ENCODE measurements at regions not wholly inside any gene's neighbourhood (a gene's known extent, or its start where the extent isn't known, plus 50 kb on each side); places are given as distances from the start of the nearest gene placed in this dataset.

DNA sequence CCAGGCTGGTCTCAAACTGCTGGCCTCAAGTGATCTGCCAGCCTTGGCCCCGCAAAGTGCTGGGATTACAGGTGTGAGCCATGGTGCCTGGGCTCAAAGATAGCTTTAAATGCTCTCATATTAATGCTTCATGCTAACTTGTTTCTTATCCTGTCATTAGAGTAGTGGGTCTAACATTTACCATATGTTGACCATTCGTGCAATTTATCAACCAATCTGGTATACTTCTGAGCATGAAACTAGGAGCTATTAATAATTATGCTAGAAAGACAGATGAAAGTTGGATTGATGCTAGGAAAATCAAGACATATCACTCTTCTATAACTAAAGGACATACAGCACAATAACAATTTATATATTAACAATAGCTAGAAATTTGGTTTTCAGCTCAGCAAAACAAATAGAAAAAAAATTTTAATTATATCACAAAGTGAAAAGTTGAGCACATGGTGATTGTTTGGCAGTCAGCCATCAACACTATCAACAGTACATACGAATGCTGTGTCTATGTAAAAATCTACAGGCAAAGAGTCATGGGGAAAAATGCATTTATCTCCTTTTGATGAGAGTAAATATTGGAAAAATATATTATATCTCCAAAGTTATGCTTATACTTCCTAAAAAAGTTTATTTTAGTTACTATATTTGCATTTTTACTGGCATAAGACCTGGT is 112.1 kb upstream of the ABCB5 start:
- no peak for DNase-seq (ENCODE audit: low read depth)
- Histone ChIP-seq H3K27me3 (ENCODE audit: control insufficient read depth, insufficient read depth, low read length) (no peaks in the 10 kb centered on the region), H3K36me3 (ENCODE audit: control insufficient read depth, insufficient read depth, low read length) (no peaks in the 10 kb centered on the region), H3K4me3 (ENCODE audit: low read depth, low read length) (no peak overlapping the region)
- TF ChIP-seq, protein P1, sequence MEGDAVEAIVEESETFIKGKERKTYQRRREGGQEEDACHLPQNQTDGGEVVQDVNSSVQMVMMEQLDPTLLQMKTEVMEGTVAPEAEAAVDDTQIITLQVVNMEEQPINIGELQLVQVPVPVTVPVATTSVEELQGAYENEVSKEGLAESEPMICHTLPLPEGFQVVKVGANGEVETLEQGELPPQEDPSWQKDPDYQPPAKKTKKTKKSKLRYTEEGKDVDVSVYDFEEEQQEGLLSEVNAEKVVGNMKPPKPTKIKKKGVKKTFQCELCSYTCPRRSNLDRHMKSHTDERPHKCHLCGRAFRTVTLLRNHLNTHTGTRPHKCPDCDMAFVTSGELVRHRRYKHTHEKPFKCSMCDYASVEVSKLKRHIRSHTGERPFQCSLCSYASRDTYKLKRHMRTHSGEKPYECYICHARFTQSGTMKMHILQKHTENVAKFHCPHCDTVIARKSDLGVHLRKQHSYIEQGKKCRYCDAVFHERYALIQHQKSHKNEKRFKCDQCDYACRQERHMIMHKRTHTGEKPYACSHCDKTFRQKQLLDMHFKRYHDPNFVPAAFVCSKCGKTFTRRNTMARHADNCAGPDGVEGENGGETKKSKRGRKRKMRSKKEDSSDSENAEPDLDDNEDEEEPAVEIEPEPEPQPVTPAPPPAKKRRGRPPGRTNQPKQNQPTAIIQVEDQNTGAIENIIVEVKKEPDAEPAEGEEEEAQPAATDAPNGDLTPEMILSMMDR (IDR thresholded peaks at IDR 0.05; ENCODE audit: insufficient read depth, low read length, poor library complexity, severe bottlenecking) = no peak

DNA sequence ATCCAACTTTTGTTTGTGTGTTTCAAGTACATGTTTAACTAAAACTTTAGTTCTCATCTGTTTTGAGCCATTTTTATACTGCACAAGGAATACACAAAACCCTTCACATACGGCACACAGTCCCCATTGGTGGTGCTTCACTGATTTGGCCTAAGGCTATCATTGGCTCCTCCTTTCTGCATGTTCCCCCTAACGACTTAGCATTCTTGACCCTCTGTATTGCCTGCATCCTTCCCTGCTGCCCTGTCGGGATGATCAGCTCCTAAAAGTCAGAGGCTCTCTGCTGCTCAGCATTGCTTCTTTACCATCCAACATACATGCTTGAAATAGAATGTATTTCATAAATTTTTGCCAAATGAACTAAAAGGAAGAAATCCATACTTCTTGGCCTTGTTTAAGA is 111.4 kb upstream of the ABCB5 start:
- TF ChIP-seq, protein P1 (IDR thresholded peaks at IDR 0.05; ENCODE audit: insufficient read depth, low read length, poor library complexity, severe bottlenecking) = no peak
- H3K4me3 ChIP-seq (ENCODE audit: low read depth, low read length) = no peak overlapping the region
- DNase-seq (ENCODE audit: low read depth) = no peak

DNA sequence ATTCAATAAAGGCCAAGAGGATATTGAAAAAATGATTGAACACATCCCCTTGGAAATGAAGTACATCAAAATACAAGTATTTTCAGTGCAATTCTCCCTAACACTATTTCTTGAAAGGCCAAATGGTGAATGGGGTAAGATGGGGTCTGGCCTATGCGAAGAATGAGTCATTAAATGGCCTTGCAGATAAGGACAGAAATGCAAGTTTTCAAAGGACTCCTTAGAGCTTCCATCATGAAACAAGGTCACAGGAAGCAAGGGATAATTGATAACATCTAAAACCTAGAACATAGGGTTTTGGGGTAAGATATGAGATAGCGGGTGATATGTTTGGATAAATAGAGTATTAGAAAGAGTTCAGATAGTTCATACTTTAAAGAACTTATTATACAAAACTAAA is 109.3 kb upstream of the ABCB5 start:
- DNase-seq (ENCODE audit: low read depth) = no peak
- Histone ChIP-seq H3K36me3 (ENCODE audit: control insufficient read depth, insufficient read depth, low read length) (no peaks in the 10 kb centered on the region), H3K4me3 (ENCODE audit: low read depth, low read length) (no peak overlapping the region), H3K27me3 (ENCODE audit: control insufficient read depth, insufficient read depth, low read length) (no peaks in the 10 kb centered on the region)
- TF ChIP-seq, protein P1 (IDR thresholded peaks at IDR 0.05; ENCODE audit: insufficient read depth, low read length, poor library complexity, severe bottlenecking) = no peak

More for the DNA sequence above, 111.4 kb upstream of the ABCB5 start:
- Histone ChIP-seq H3K27me3 (ENCODE audit: control insufficient read depth, insufficient read depth, low read length) (no peaks in the 10 kb centered on the region), H3K36me3 (ENCODE audit: control insufficient read depth, insufficient read depth, low read length) (no peaks in the 10 kb centered on the region)

DNA sequence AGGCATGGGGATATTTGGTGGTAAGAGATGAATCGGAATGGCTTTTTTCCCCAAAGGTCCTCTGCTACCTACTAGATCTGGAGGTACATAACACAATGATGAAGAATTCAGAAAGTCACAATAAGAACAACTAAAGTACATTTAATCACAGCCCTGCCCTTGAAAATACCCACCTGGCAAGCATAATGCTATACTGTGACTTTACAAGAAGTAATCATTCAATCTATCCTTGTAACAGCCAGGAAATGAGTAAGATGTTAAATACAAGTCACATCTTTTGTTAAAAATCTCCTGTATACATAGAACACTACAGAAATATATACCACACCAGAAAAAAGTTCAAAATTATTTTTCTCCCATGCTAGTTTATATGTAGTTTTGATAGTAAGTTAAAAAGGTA is 108.3 kb upstream of the ABCB5 start:
- no peak for DNase-seq (ENCODE audit: low read depth)
- TF ChIP-seq, protein P1 (IDR thresholded peaks at IDR 0.05; ENCODE audit: insufficient read depth, low read length, poor library complexity, severe bottlenecking) = no peak

DNA sequence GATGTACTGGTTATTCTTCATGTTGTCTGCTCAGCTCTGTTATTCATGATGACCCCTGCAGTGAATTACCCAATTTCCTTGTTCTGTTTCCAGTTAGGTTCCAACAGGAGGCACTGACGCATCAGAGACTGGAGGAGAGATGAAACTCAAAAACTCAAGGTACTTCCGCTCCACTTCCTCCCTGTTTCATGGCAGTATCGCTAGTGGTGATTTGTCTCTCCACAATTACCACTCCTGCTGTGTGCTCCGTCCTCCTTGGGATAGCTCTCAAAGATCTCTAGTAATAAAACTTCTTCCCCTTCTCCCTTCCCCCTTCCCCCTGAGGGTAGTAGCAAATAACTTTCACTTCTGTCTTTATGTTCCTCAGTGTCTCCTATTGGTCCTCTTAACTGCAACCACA is 107.4 kb upstream of the ABCB5 start:
- DNase-seq (ENCODE audit: low read depth) = no peak
- Histone ChIP-seq H3K27me3 (ENCODE audit: control insufficient read depth, insufficient read depth, low read length) (no peaks in the 10 kb centered on the region), H3K36me3 (ENCODE audit: control insufficient read depth, insufficient read depth, low read length) (no peaks in the 10 kb centered on the region), H3K4me3 (ENCODE audit: low read depth, low read length) (no peak overlapping the region)
- TF ChIP-seq, protein P1 (IDR thresholded peaks at IDR 0.05; ENCODE audit: insufficient read depth, low read length, poor library complexity, severe bottlenecking) = no peak

More for the DNA sequence above, 108.3 kb upstream of the ABCB5 start:
- Histone ChIP-seq H3K27me3 (ENCODE audit: control insufficient read depth, insufficient read depth, low read length) (no peaks in the 10 kb centered on the region), H3K4me3 (ENCODE audit: low read depth, low read length) (no peak overlapping the region), H3K36me3 (ENCODE audit: control insufficient read depth, insufficient read depth, low read length) (no peaks in the 10 kb centered on the region)
